H9 (cell line): ENCODE measurements at regions not wholly inside any gene's neighbourhood (a gene's known extent, or its start where the extent isn't known, plus 50 kb on each side); places are given as distances from the start of the nearest gene placed in this dataset.

Experiments used
- DNase-seq: peaks from one replicate; pipeline ENCODE4 v3.0.0-alpha.2; 2017
- H2AFZ ChIP-seq: one replicate; pipeline ENCODE4 v1.6.1; 2013; ENCODE audit warnings: mild to moderate bottlenecking, low read length, control low read depth, moderate library complexity
- H2AK5ac ChIP-seq: 2 replicates; pipeline ENCODE4 v1.6.1; 2013; ENCODE audit warnings: low read length, control low read depth, mixed read lengths; ENCODE audit not compliant: insufficient read length
- H2BK120ac ChIP-seq: one replicate; pipeline ENCODE4 v1.6.1; 2013; ENCODE audit warnings: low read depth, mild to moderate bottlenecking, low read length, control low read depth, inconsistent platforms; ENCODE audit not compliant: poor library complexity, severe bottlenecking
- H2BK12ac ChIP-seq: 2 replicates; pipeline ENCODE4 v1.6.1; 2013; ENCODE audit warnings: low read length, control low read depth, mixed read lengths, low read depth; ENCODE audit not compliant: insufficient read length
- H2BK15ac ChIP-seq: 2 replicates; pipeline ENCODE4 v1.6.1; 2013; ENCODE audit warnings: low read depth, low read length, control low read depth
- H2BK20ac ChIP-seq: one replicate; pipeline ENCODE4 v1.6.1; 2013; ENCODE audit warnings: low read depth, mild to moderate bottlenecking, low read length, control low read depth, inconsistent platforms; ENCODE audit not compliant: poor library complexity, severe bottlenecking
- H2BK5ac ChIP-seq: 2 replicates; pipeline ENCODE4 v1.6.1; 2013; ENCODE audit warnings: low read length, control low read depth, mixed read lengths; ENCODE audit not compliant: insufficient read length
- H3K14ac ChIP-seq: 2 replicates; pipeline ENCODE4 v1.6.1; 2013; ENCODE audit warnings: low read length, control low read depth; ENCODE audit not compliant: insufficient read depth
- H3K18ac ChIP-seq: 2 replicates; pipeline ENCODE4 v1.6.1; 2013; ENCODE audit warnings: low read depth, mild to moderate bottlenecking, mixed read lengths, low read length, control low read depth; ENCODE audit not compliant: insufficient read length
- H3K23ac ChIP-seq: 2 replicates; pipeline ENCODE4 v1.6.1; 2013; ENCODE audit warnings: low read length, control low read depth, mixed read lengths, low read depth; ENCODE audit not compliant: insufficient read length
- H3K23me2 ChIP-seq: 2 replicates; pipeline ENCODE4 v1.6.1; 2013; ENCODE audit warnings: low read depth, mild to moderate bottlenecking, mixed read lengths, low read length, control low read depth; ENCODE audit not compliant: insufficient read length, poor library complexity, severe bottlenecking
- H3K27ac ChIP-seq: 2 replicates; pipeline ENCODE4 v1.5.1; 2013; ENCODE audit warnings: low read length, control low read depth, mixed read lengths, low read depth; ENCODE audit not compliant: insufficient read length
- H3K27me3 ChIP-seq: 2 replicates; pipeline ENCODE4 v1.6.1; 2013; ENCODE audit warnings: low read length, control low read depth, inconsistent platforms; ENCODE audit not compliant: insufficient read depth
- H3K4ac ChIP-seq: 2 replicates; pipeline ENCODE4 v1.6.1; 2013; ENCODE audit warnings: low read depth, mild to moderate bottlenecking, control low read depth, inconsistent platforms, low read length, moderate library complexity
- H3K4me1 ChIP-seq: 2 replicates; pipeline ENCODE4 v1.6.1; 2013; ENCODE audit warnings: low read length, control low read depth, inconsistent platforms; ENCODE audit not compliant: insufficient read depth
- H3K4me2 ChIP-seq: 2 replicates; pipeline ENCODE4 v1.6.1; 2013; ENCODE audit warnings: low read length, control low read depth, mixed read lengths; ENCODE audit not compliant: insufficient read length, insufficient read depth
- H3K56ac ChIP-seq: 2 replicates; pipeline ENCODE4 v1.6.1; 2013; ENCODE audit warnings: low read depth, mild to moderate bottlenecking, mixed read lengths, low read length, control low read depth; ENCODE audit not compliant: insufficient read length
- H3K79me1 ChIP-seq: 2 replicates; pipeline ENCODE4 v1.6.1; 2013; ENCODE audit warnings: low read depth, mild to moderate bottlenecking, moderate library complexity, low read length, control low read depth, inconsistent platforms; ENCODE audit not compliant: insufficient read depth, poor library complexity, severe bottlenecking
- H3K79me2 ChIP-seq: 2 replicates; pipeline ENCODE4 v1.6.1; 2013; ENCODE audit warnings: low read length, control low read depth, inconsistent platforms; ENCODE audit not compliant: insufficient read depth
- H3K9ac ChIP-seq: 2 replicates; pipeline ENCODE4 v1.6.1; 2013; ENCODE audit warnings: low read length, control low read depth, mixed read lengths; ENCODE audit not compliant: insufficient read length; ENCODE audit errors: extremely low read depth
- H3K9me3 ChIP-seq: one replicate; pipeline ENCODE4 v1.6.1; 2013; ENCODE audit warnings: low read depth, low read length, inconsistent platforms; ENCODE audit not compliant: control insufficient read depth
- H3T11ph ChIP-seq: one replicate; pipeline ENCODE4 v1.6.1; 2013; ENCODE audit warnings: mild to moderate bottlenecking, low read length, control low read depth, inconsistent platforms
- H4K20me1 ChIP-seq: one replicate; pipeline ENCODE4 v1.6.1; 2013; ENCODE audit not compliant: control insufficient read depth, insufficient read length, insufficient read depth
- H4K5ac ChIP-seq: 2 replicates; pipeline ENCODE4 v1.6.1; 2013; ENCODE audit warnings: low read depth, mild to moderate bottlenecking, mixed read lengths, low read length, control low read depth; ENCODE audit not compliant: insufficient read length
- H4K8ac ChIP-seq: replicated peaks from 2 replicates; pipeline ENCODE4 v1.6.1; 2013; ENCODE audit warnings: low read length, control low read depth, mixed read lengths, low read depth; ENCODE audit not compliant: insufficient read length
- H4K91ac ChIP-seq: 2 replicates; pipeline ENCODE4 v1.6.1; 2013; ENCODE audit warnings: low read depth, mild to moderate bottlenecking, moderate library complexity, mixed read lengths, low read length, control low read depth; ENCODE audit not compliant: insufficient read length
- H3K27ac Mint-ChIP-seq, 3 experiments: 2 replicates in 2 of 3; 3 replicates in 1 of 3; pipeline ENCODE4 v1.8.0; 2020 to 2021; ENCODE audit warnings: mixed read lengths in 3 of 3, mild to moderate bottlenecking in 1 of 3, moderate library complexity in 1 of 3
- H3K27me3 Mint-ChIP-seq: 2 replicates; pipeline ENCODE4 v1.8.0; 2021; ENCODE audit warnings: low read depth, mild to moderate bottlenecking, moderate library complexity, mixed read lengths
- H3K36me3 Mint-ChIP-seq, 3 experiments: 2 replicates in 2 of 3; 3 replicates in 1 of 3; pipeline ENCODE4 v1.8.0; 2020 to 2021; ENCODE audit warnings: low read depth in 3 of 3, mixed read lengths in 3 of 3; ENCODE audit not compliant: insufficient read depth in 1 of 3
- H3K4me1 Mint-ChIP-seq, 2 experiments: 2 replicates each; pipeline ENCODE4 v1.8.0; 2020; ENCODE audit warnings: mixed read lengths in 2 of 2
- H3K4me3 Mint-ChIP-seq, 2 experiments: 2 replicates in 1 of 2; 3 replicates in 1 of 2; pipeline ENCODE4 v1.8.0; 2020 to 2021; ENCODE audit warnings: mild to moderate bottlenecking in 2 of 2, mixed read lengths in 2 of 2, moderate library complexity in 1 of 2
- H3K9me3 Mint-ChIP-seq, 2 experiments: 2 replicates in 1 of 2; 3 replicates in 1 of 2; pipeline ENCODE4 v1.8.0; 2020; ENCODE audit warnings: mild to moderate bottlenecking in 2 of 2, mixed read lengths in 2 of 2, moderate library complexity in 1 of 2
- CTCF ChIP-seq: fragments of 200-600 bp; sonication (generic); conservative IDR thresholded peaks from 3 replicates; pipeline ENCODE4 v1.8.0; 2021; ENCODE audit warnings: antibody characterized with exemption, mild to moderate bottlenecking
- WGBS: extraction: QIAGEN DNeasy Blood & Tissue Kit; methylation state at CpG from one replicate; pipeline ENCODE4 v1.1.7; 2013; ENCODE audit warnings: missing lambda C conversion rate, low lambda C conversion rate, mixed read lengths; ENCODE audit not compliant: insufficient read length; ENCODE audit errors: extremely low coverage; 5-methylcytosine and 5-hydroxymethylcytosine counted together

GRCh38 chr5:44881266-44881665 is 72.5 kb downstream of the MRPS30 start:
- Histone ChIP-seq H3K23me2 (no peaks in the 10 kb centered on the region), H2AK5ac (no peak overlapping the region), H3K4ac (no peak overlapping the region), H3K14ac (no peak overlapping the region), H2BK15ac (no peak overlapping the region), H3K27me3 (no peaks in the 10 kb centered on the region), H4K20me1 (no peaks in the 10 kb centered on the region), H2AFZ (no peak overlapping the region), H2BK5ac (no peak overlapping the region), H3K4me1 (no peaks in the 10 kb centered on the region), H3T11ph (no peak overlapping the region), H3K18ac (no peak overlapping the region), H4K91ac (no peak overlapping the region), H3K23ac (no peak overlapping the region), H4K8ac (no peak overlapping the region), H2BK12ac (no peak overlapping the region), H3K9me3 (no peaks in the 10 kb centered on the region), H3K4me2 (no peak overlapping the region), H3K27ac (no peak overlapping the region), H3K79me1 (no peaks in the 10 kb centered on the region), H3K79me2 (no peaks in the 10 kb centered on the region), H3K56ac (no peak overlapping the region), H3K9ac (no peak overlapping the region), H4K5ac (no peak overlapping the region), H2BK120ac (no peak overlapping the region), H2BK20ac (no peak overlapping the region)
- peaks cover 9 to 13% (median 10%) of the 10 kb centered on the region in 3 experiments for H3K36me3 Mint-ChIP-seq
- no peak for TF ChIP-seq CTCF
- H3K27ac Mint-ChIP-seq, result no peak overlapping the region
- no CpG with 5 or more reads among the region's 5 CpGs for WGBS
- no peak overlapping the region for H3K4me3 Mint-ChIP-seq
- H3K27me3 Mint-ChIP-seq, result no peaks in the 10 kb centered on the region
- H3K4me1 Mint-ChIP-seq, result no peaks in the 10 kb centered on the region; a peak in 1 of 4 replicates
- DNase-seq, result no peak
- peaks cover 5 to 16% of the 10 kb centered on the region in 2 experiments for H3K9me3 Mint-ChIP-seq
